ENCODE measurements at regions not wholly inside any gene's neighbourhood (a gene's known extent, or its start where the extent isn't known, plus 50 kb on each side); places are given as distances from the start of the nearest gene placed in this dataset.
"Not testable (repeated sequence)": the region's sequence is repeated elsewhere in the genome, so short reads cannot be mapped to it uniquely, and the experiment has no call there.

DNA sequence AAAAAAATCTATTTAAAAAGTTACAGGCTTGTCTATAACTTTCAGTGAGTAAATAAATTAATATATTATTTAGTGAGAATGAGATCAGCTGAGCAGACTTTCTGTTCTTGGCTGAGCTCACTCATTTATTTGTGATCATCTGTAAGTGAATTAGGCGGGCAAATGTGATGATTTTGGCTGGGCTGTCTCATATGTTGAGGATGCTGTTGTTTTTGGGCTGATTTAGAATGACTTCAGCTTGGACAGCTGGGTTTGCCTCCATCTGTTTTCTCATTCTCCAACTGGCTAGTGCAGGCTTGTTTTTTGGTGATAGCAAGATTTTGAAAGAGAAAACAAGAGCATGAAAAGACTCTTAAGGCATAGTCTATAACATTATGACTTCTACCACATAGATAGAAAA is 475.8 kb upstream of the OLFM3 start:
- Mint-ChIP-seq H3K36me3 (ENCODE audit: low read depth) (no peaks in the 10 kb centered on the region), H3K9me3 (no peaks in the 10 kb centered on the region), H3K4me3 (no peak overlapping the region), H3K27ac (no peak overlapping the region), H3K4me1 (no peaks in the 10 kb centered on the region), H3K27me3 (ENCODE audit: low read depth) (no peaks in the 10 kb centered on the region)
- TF ChIP-seq, protein P1, sequence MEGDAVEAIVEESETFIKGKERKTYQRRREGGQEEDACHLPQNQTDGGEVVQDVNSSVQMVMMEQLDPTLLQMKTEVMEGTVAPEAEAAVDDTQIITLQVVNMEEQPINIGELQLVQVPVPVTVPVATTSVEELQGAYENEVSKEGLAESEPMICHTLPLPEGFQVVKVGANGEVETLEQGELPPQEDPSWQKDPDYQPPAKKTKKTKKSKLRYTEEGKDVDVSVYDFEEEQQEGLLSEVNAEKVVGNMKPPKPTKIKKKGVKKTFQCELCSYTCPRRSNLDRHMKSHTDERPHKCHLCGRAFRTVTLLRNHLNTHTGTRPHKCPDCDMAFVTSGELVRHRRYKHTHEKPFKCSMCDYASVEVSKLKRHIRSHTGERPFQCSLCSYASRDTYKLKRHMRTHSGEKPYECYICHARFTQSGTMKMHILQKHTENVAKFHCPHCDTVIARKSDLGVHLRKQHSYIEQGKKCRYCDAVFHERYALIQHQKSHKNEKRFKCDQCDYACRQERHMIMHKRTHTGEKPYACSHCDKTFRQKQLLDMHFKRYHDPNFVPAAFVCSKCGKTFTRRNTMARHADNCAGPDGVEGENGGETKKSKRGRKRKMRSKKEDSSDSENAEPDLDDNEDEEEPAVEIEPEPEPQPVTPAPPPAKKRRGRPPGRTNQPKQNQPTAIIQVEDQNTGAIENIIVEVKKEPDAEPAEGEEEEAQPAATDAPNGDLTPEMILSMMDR (IDR thresholded peaks at IDR 0.05; ENCODE audit: unreplicated experiment in 3 of 3): no peak

DNA sequence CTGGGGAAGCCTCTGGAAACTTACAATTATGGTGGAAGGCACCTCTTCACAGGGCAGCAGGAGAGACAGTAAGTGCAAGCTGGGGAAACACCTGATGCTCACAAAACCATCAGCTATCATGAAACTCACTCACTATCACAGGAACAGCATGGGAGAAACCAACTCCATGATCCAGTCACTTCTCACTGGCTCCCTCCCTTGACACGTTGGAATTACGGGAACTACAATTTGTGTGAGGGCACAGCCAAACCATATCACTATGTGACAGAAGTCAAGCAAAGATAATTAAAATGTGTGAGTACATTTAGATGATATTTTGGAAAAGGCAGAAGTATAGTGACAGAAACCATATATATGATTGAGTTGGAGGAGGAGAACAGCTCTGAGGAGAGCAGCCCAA is 474.0 kb upstream of the OLFM3 start:
- Mint-ChIP-seq H3K9me3 (no peaks in the 10 kb centered on the region), H3K27me3 (ENCODE audit: low read depth) (no peaks in the 10 kb centered on the region), H3K36me3 (ENCODE audit: low read depth) (no peaks in the 10 kb centered on the region), H3K4me3 (no peak overlapping the region), H3K27ac (no peak overlapping the region), H3K4me1 (no peaks in the 10 kb centered on the region)
- TF ChIP-seq, protein P1 (IDR thresholded peaks at IDR 0.05; ENCODE audit: unreplicated experiment in 3 of 3): no peak

DNA sequence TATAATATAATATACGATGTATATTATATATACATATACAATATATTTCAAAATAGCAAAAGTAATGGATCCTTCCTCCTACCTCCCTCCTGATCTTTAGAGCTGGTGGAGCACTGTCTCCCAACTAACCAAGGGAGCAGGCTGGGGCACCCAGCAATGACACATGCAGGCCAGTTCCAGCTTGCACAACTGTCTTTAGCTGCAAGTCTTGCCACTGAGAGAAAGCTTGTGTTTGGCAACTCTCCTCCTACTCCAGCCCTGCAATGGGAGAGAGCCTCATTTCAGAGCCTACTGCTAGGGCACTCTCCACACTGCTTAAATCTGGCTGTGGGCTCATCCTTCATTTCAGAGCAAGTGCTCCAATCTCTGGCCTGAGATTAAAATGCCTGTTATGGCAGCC is 469.8 kb upstream of the OLFM3 start:
- Mint-ChIP-seq H3K4me1 (no peaks in the 10 kb centered on the region), H3K27me3 (ENCODE audit: low read depth) (no peaks in the 10 kb centered on the region), H3K27ac (no peak overlapping the region), H3K36me3 (ENCODE audit: low read depth) (no peaks in the 10 kb centered on the region), H3K4me3 (no peak overlapping the region), H3K9me3 (no peaks in the 10 kb centered on the region)
- TF ChIP-seq, protein P1 (IDR thresholded peaks at IDR 0.05; ENCODE audit: unreplicated experiment in 3 of 3): no peak

DNA sequence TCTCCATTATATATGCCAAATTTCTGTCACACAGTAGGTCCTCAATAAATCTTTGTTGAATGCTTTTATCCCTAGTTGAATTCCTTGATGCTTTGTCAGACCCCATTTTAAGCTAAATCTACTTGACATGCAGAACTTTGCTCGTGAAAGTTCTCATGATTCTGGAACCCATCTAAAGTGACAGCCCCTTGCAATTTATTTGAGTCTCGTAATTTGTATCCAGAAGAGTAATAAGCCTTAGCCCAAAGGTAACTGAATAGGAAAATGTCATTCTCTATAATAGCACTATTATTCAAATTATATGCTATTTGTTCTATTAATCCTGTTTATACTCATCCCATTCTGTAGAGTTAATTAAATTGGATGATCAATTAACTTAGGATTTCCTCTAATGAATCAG is 466.6 kb upstream of the OLFM3 start:
- no peaks in the 10 kb centered on the region for H3K36me3 Mint-ChIP-seq (ENCODE audit: low read depth)
- H3K4me3 Mint-ChIP-seq: no peak overlapping the region
- TF ChIP-seq, protein P1 (IDR thresholded peaks at IDR 0.05; ENCODE audit: unreplicated experiment in 3 of 3): no peak
- no peak overlapping the region for H3K27ac Mint-ChIP-seq
- no peaks in the 10 kb centered on the region for H3K4me1 Mint-ChIP-seq
- H3K9me3 Mint-ChIP-seq: no peaks in the 10 kb centered on the region
- no peaks in the 10 kb centered on the region for H3K27me3 Mint-ChIP-seq (ENCODE audit: low read depth)

DNA sequence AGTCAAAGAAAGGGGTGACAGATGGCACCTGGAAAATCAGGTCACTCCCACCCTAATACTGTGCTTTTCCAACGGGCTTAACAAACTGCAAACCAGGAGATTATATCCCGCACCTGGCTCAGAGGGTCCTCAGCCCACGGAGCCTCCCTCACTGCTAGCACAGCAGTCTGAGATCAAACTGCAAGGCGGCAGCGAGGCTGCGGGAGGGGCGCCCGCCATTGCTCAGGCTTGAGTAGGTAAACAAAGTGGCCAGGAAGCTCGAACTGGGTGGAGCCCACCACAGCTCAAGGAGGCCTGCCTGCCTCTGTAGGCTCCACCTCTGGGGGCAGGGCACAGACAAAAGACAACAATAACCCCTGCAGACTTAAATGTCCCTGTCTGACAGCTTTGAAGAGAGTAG is 445.6 kb upstream of the OLFM3 start:
- not testable (repeated sequence) for H3K27me3 Mint-ChIP-seq (ENCODE audit: low read depth); H3K4me1 Mint-ChIP-seq; H3K4me3 Mint-ChIP-seq; H3K36me3 Mint-ChIP-seq (ENCODE audit: low read depth); H3K27ac Mint-ChIP-seq
- peaks cover 12% of the 10 kb centered on the region for H3K9me3 Mint-ChIP-seq

DNA sequence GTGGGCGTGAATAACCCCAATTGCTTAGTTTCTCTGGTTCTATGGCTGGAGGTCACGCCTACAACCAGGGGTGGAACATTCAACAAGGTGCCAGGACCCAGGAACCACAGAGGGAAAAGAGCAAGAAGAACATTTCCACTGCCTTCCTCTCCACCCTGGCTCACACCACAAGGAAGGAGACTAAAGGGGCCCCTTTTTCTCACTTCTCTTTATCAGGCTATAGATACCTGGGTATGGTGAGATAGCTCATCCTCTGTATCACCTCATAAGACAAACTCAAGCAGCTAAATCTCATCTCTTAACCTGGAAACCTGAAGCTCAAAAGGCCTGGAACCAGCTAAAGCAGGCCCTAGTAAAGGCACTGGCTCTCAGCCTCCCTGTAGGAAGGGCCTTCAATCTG is 438.8 kb upstream of the OLFM3 start:
- H3K9me3 Mint-ChIP-seq: no peaks in the 10 kb centered on the region
- no peaks in the 10 kb centered on the region for H3K36me3 Mint-ChIP-seq (ENCODE audit: low read depth)
- TF ChIP-seq, protein P1 (IDR thresholded peaks at IDR 0.05; ENCODE audit: unreplicated experiment in 3 of 3): no peak
- H3K27me3 Mint-ChIP-seq (ENCODE audit: low read depth): peaks cover 3% of the 10 kb centered on the region
- H3K4me1 Mint-ChIP-seq: no peaks in the 10 kb centered on the region
- H3K27ac Mint-ChIP-seq: no peak overlapping the region
- no peak overlapping the region for H3K4me3 Mint-ChIP-seq

DNA sequence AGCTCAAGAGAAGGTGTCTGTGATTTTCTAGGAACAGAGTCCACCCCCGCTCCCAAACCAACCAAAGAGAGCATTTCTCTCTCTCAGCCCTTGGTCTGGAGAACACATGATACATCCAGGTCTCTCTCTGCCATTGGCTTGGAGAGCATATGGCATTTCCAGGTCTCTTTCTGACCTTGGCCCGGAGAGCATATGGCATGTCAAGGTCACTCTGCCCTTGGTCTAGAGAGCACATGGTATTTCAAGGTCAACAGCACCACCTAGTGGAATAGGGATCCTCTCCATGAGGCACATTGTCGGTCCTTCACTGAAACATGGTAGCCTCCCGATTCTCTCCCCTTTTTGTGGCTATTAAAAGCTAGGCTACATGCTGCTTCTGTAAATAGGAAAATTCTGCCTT is 437.7 kb upstream of the OLFM3 start:
- H3K27me3 Mint-ChIP-seq (ENCODE audit: low read depth): no peaks in the 10 kb centered on the region
- H3K4me1 Mint-ChIP-seq: no peaks in the 10 kb centered on the region
- H3K27ac Mint-ChIP-seq: no peak overlapping the region
- no peak overlapping the region for H3K4me3 Mint-ChIP-seq
- H3K9me3 Mint-ChIP-seq: no peaks in the 10 kb centered on the region
- no peaks in the 10 kb centered on the region for H3K36me3 Mint-ChIP-seq (ENCODE audit: low read depth)
- TF ChIP-seq, protein P1 (IDR thresholded peaks at IDR 0.05; ENCODE audit: unreplicated experiment in 3 of 3): peak; percentile 10 to 30 (median 15)

Data from nephron (organoid).